ENCODE measurements at regions not wholly inside any gene's neighbourhood (a gene's known extent, or its start where the extent isn't known, plus 50 kb on each side); places are given as distances from the start of the nearest gene placed in this dataset.

GRCh38 chr10:91575044-91575610 is 57.7 kb downstream of the PPP1R3C start:
- no peak for TF ChIP-seq SP1 (IDR thresholded peaks at IDR 0.05)
- TF ChIP-seq SP1 (CRISPR knock-in tag; IDR thresholded peaks at IDR 0.05) = no peak
- no peak for TF ChIP-seq EZH2 (conservative IDR thresholded peaks at IDR 0.05; ENCODE audit: low read depth, low read length)
- TF ChIP-seq CTCF (CRISPR knock-in tag; IDR thresholded peaks at IDR 0.05) = no peak
- no peak for TF ChIP-seq FOXK2 (IDR thresholded peaks at IDR 0.05)
- no peak for TF ChIP-seq EP300 (IDR thresholded peaks at IDR 0.05; ENCODE audit: low read depth in 2 of 2, low read length in 2 of 2)
- TF ChIP-seq EP300 (CRISPR knock-in tag; IDR thresholded peaks at IDR 0.05; ENCODE audit: borderline replicate concordance) = no peak
- TF ChIP-seq JUND (CRISPR knock-in tag; IDR thresholded peaks at IDR 0.05) = no peak
- no peak for TF ChIP-seq GABPA (IDR thresholded peaks at IDR 0.05; ENCODE audit: low read depth, low read length)
- no peak for TF ChIP-seq GABPA (CRISPR knock-in tag; IDR thresholded peaks at IDR 0.05; ENCODE audit: low read depth)
